ENCODE measurements at regions not wholly inside any gene's neighbourhood (a gene's known extent, or its start where the extent isn't known, plus 50 kb on each side); places are given as distances from the start of the nearest gene placed in this dataset.

GRCh38 chr1:22340873-22341272 lies 110.8 kb upstream of the ZBTB40 start:
- Histone ChIP-seq H3K4me2 (no peak overlapping the region), H3K9me3 (ENCODE audit: insufficient read depth, low read depth) (no peaks in the 10 kb centered on the region), H3K4me3 (no peak overlapping the region), H3K27me3 (ENCODE audit: insufficient read depth, low read depth) (no peaks in the 10 kb centered on the region), H3K9me2 (ENCODE audit: insufficient read depth) (no peaks in the 10 kb centered on the region), H3K27ac (no peak overlapping the region), H3K79me2 (ENCODE audit: low read depth) (no peaks in the 10 kb centered on the region), H4K20me1 (ENCODE audit: insufficient read depth) (no peaks in the 10 kb centered on the region), H2AFZ (no peak overlapping the region), H3K4me1 (replicated peaks; ENCODE audit: insufficient read depth) (no peaks in the 10 kb centered on the region), H3F3A (ENCODE audit: insufficient read depth, low read depth) (no peaks in the 10 kb centered on the region), H3K36me3 (ENCODE audit: low read depth) (no peaks in the 10 kb centered on the region)
- BruUV-seq (replicated peaks), result no TSS peak
- TF ChIP-seq EZH2 (IDR thresholded peaks at IDR 0.05; ENCODE audit: low read depth) (no peak), CTCF (conservative IDR thresholded peaks at IDR 0.05) (no peak)
- DNase-seq, result no peak
- ChIA-PET POLR2A (ENCODE audit: unreplicated experiment) (interaction anchor here (0.6 to 0.7 kb wide), 2 partner anchors 26 to 49 kb away, joined by 3 to 5 read pairs; no protein-coding TSS in a partner anchor), CTCF (no interaction called here)
- intact Hi-C loops (cut with micrococcal nuclease; ENCODE audit: unreplicated experiment), result no loop called here

- no peak for DNase-seq
- H2AFZ ChIP-seq, result no peak overlapping the region
- H3K4me2 ChIP-seq, result no peak overlapping the region
- intact Hi-C loops (cut with micrococcal nuclease; ENCODE audit: unreplicated experiment), result no loop called here
- no peaks in the 10 kb centered on the region for H3K9me3 ChIP-seq (ENCODE audit: insufficient read depth, low read depth)
- no peaks in the 10 kb centered on the region for H3K79me2 ChIP-seq (ENCODE audit: low read depth)
- CTCF ChIA-PET, result no interaction called here
- H3K4me1 ChIP-seq (replicated peaks; ENCODE audit: insufficient read depth), result no peaks in the 10 kb centered on the region
- TF ChIP-seq CTCF (conservative IDR thresholded peaks at IDR 0.05) (no peak), EZH2 (IDR thresholded peaks at IDR 0.05; ENCODE audit: low read depth) (no peak)
- H3K27me3 ChIP-seq (ENCODE audit: insufficient read depth, low read depth), result no peaks in the 10 kb centered on the region
- POLR2A ChIA-PET (ENCODE audit: unreplicated experiment), result no interaction called here
- no peaks in the 10 kb centered on the region for H3K36me3 ChIP-seq (ENCODE audit: low read depth)
- H3K4me3 ChIP-seq, result no peak overlapping the region
- H3F3A ChIP-seq (ENCODE audit: insufficient read depth, low read depth), result no peaks in the 10 kb centered on the region
- H3K27ac ChIP-seq, result no peak overlapping the region
- BruUV-seq (replicated peaks), result no TSS peak
- H4K20me1 ChIP-seq (ENCODE audit: insufficient read depth), result no peaks in the 10 kb centered on the region
- no peaks in the 10 kb centered on the region for H3K9me2 ChIP-seq (ENCODE audit: insufficient read depth)
These were observed 109.7 kb upstream of the ZBTB40 start for GRCh38 chr1:22341791-22342605.

GRCh38 chr1:22342734-22343191 lies 108.9 kb upstream of the ZBTB40 start:
- Histone ChIP-seq H3K79me2 (ENCODE audit: low read depth) (no peaks in the 10 kb centered on the region), H4K20me1 (ENCODE audit: insufficient read depth) (no peaks in the 10 kb centered on the region), H3K4me2 (no peak overlapping the region), H3K9me3 (ENCODE audit: insufficient read depth, low read depth) (no peaks in the 10 kb centered on the region), H3K27me3 (ENCODE audit: insufficient read depth, low read depth) (no peaks in the 10 kb centered on the region), H3F3A (ENCODE audit: insufficient read depth, low read depth) (no peaks in the 10 kb centered on the region), H3K4me1 (replicated peaks; ENCODE audit: insufficient read depth) (0 out of 2 replicates have a peak, but pooled peaks cover under 1% of the 10 kb centered on the region), H3K27ac (no peak overlapping the region), H3K36me3 (ENCODE audit: low read depth) (no peaks in the 10 kb centered on the region), H3K9me2 (ENCODE audit: insufficient read depth) (no peaks in the 10 kb centered on the region), H2AFZ (no peak overlapping the region), H3K4me3 (no peak overlapping the region)
- CTCF ChIA-PET, result no interaction called here
- intact Hi-C loops (cut with micrococcal nuclease; ENCODE audit: unreplicated experiment), result no loop called here
- no TSS peak for BruUV-seq (replicated peaks)
- no peak for DNase-seq
- TF ChIP-seq CTCF (conservative IDR thresholded peaks at IDR 0.05), result no peak
- no peak for TF ChIP-seq EZH2 (IDR thresholded peaks at IDR 0.05; ENCODE audit: low read depth)
- POLR2A ChIA-PET (ENCODE audit: unreplicated experiment), result no interaction called here

All from PC-9 (cell line).